Choroid plexus epithelial cell (primary cell): ENCODE measurements at regions not wholly inside any gene's neighbourhood (a gene's known extent, or its start where the extent isn't known, plus 50 kb on each side); places are given as distances from the start of the nearest gene placed in this dataset.

Experiments used
- DNase-seq: peaks from one replicate; pipeline ENCODE4 v3.0.0-alpha.2; 2010; ENCODE audit warnings: low read depth
- H3K4me3 ChIP-seq: 2 replicates; pipeline ENCODE4 v1.5.1; 2011; ENCODE audit warnings: low read depth, mild to moderate bottlenecking, control low read depth, low read length, moderate library complexity
- CTCF ChIP-seq: conservative IDR thresholded peaks from 2 replicates; pipeline ENCODE4 v1.5.1; 2011; ENCODE audit warnings: low read depth, mild to moderate bottlenecking, control low read depth, inconsistent platforms, low read length, moderate library complexity

- TF ChIP-seq CTCF: no peak
- no peak for DNase-seq
- H3K4me3 ChIP-seq: no peak overlapping the region
These were observed 69.4 kb upstream of the BACE2 start for GRCh38 chr21:41098481-41099042.

- no peak for DNase-seq
- no peak for TF ChIP-seq CTCF
- no peak overlapping the region for H3K4me3 ChIP-seq
These were observed 67.0 kb upstream of the BACE2 start for GRCh38 chr21:41100826-41101550.

- no peak for TF ChIP-seq CTCF
- no peak for DNase-seq
- no peak overlapping the region for H3K4me3 ChIP-seq
These were observed 65.7 kb upstream of the BACE2 start for GRCh38 chr21:41102281-41102680.

- no peak overlapping the region for H3K4me3 ChIP-seq
- no peak for TF ChIP-seq CTCF
- no peak for DNase-seq
These were observed 60.4 kb upstream of the BACE2 start for GRCh38 chr21:41107602-41108001.

- H3K4me3 ChIP-seq: no peak overlapping the region
- no peak for DNase-seq
- TF ChIP-seq CTCF: no peak
These were observed 59.0 kb upstream of the BACE2 start for GRCh38 chr21:41108668-41109585.

- TF ChIP-seq CTCF: no peak
- H3K4me3 ChIP-seq: no peak overlapping the region
- no peak for DNase-seq
These were observed 57.8 kb upstream of the BACE2 start for GRCh38 chr21:41110161-41110560.
